ENCODE measurements at regions not wholly inside any gene's neighbourhood (a gene's known extent, or its start where the extent isn't known, plus 50 kb on each side); places are given as distances from the start of the nearest gene placed in this dataset.
"Not testable (repeated sequence)": the region's sequence is repeated elsewhere in the genome, so short reads cannot be mapped to it uniquely, and the experiment has no call there.

- DNase-seq (ENCODE audit: low spot score): no peak
- TF ChIP-seq CTCF (IDR thresholded peaks at IDR 0.05; ENCODE audit: extremely low read depth, missing control alignments): no peak
These were observed 233.0 kb downstream of the EMX2 start for GRCh38 chr10:117775526-117775925.

DNA sequence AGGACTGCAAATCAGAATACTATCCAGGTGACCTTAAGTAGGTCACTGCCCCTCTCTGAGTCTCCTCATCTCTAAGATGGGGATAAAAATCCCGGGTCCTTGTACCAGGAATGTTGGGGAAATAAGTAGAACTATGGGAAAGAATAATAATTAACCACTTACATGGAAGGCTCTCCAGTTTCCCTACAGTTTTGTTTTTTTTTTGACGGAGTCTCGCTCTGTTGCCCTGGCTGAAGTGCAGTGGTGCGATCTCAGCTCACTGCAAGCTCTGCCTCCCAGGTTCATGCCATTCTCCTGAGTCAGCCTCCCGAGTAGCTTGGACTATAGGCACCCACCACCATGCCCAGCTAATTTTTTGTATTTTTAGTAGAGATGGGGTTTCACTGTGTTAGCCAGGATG lies 234.7 kb downstream of the EMX2 start:
- not testable (repeated sequence) for DNase-seq (ENCODE audit: low spot score)

DNA sequence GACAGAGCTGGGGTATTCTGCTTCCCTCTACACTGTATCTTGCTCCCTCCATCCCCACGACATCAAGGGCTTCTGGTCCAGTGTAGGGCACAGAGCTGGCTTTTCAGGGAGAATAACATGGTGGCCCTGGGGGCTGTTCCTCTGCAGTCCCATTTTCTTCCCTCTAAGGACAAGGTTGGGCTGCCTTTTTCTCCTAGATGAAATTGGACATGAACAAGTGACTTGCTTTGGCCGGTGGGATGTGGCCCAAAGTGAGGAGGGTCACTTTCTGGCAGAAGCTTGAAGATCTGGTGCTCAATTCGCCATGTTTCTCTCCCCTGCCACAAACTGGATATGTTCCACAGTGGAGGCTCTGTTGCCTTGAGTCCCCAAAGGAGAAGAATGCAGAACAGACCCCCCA lies 235.7 kb downstream of the EMX2 start:
- DNase-seq (ENCODE audit: low spot score): no peak
- no peak for TF ChIP-seq CTCF (IDR thresholded peaks at IDR 0.05; ENCODE audit: extremely low read depth, missing control alignments)

- TF ChIP-seq CTCF (IDR thresholded peaks at IDR 0.05; ENCODE audit: extremely low read depth, missing control alignments): no peak
- DNase-seq (ENCODE audit: low spot score): no peak
These were observed 237.9 kb downstream of the EMX2 start for GRCh38 chr10:117780411-117780810.

DNA sequence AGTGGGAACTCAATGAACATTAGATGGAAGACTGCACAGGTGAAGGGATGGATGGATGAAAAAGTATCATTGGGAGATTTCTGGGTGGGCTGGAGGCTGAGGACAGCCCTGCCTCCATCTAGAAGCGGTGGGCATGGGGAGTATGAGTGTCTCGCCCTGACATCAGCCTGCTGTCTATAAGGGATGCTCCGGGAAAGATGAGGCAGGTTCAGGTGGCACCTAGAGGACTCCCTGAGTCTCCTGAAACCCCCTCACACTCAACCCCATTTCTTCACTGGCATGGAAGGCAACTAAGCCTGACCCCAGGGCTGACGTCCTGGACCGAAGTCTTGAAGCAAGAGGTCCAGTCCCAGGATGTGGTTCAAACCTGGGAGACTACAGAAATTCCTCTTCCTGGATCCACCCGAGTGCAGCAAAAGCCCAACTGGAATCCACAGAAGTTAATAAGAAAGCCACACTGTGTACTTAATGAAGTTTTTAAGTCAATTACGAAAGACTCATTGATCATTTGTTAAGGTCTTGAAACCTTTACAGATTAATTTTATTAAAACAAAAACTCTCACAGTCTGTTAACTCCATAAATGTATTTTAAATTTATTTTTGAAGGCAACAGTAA lies 238.8 kb downstream of the EMX2 start:
- TF ChIP-seq CTCF (IDR thresholded peaks at IDR 0.05; ENCODE audit: extremely low read depth, missing control alignments): no peak
- DNase-seq (ENCODE audit: low spot score): no peak

- no peak for TF ChIP-seq CTCF (IDR thresholded peaks at IDR 0.05; ENCODE audit: extremely low read depth, missing control alignments)
- DNase-seq (ENCODE audit: low spot score): no peak
These were observed 239.7 kb downstream of the EMX2 start for GRCh38 chr10:117782276-117782675.

GRCh38 chr10:117783698-117784395 lies 241.3 kb downstream of the EMX2 start:
- TF ChIP-seq CTCF (IDR thresholded peaks at IDR 0.05; ENCODE audit: extremely low read depth, missing control alignments): no peak
- no peak for DNase-seq (ENCODE audit: low spot score)

DNA sequence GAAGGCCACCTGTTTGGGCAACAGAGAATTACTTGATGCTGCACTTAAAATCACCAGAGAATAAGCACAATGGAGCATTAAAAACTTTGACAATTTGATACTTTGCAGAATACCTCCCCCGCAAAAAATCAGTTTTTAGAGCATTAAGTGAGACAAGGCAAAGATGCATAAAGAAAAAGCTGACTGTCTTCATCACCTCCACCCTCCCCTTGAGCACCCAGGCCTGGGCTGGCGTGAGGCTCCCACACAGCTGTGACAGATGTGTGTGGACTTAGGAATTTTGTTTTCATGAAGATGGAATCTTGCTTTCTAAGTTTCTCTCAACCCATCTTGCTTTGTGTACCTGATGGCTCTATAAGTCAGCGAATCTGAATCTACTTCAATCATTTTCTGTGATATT lies 242.2 kb downstream of the EMX2 start:
- DNase-seq (ENCODE audit: low spot score): no peak
- no peak for TF ChIP-seq CTCF (IDR thresholded peaks at IDR 0.05; ENCODE audit: extremely low read depth, missing control alignments)

All from GM20000 (cell line).